Trophoblast cell (in vitro differentiated cells and primary cell): ENCODE measurements at regions not wholly inside any gene's neighbourhood (a gene's known extent, or its start where the extent isn't known, plus 50 kb on each side); places are given as distances from the start of the nearest gene placed in this dataset.

Experiments used
- DNase-seq, 2 donors: peaks; one replicate each; pipeline ENCODE4 v3.0.0-alpha.2; 2016
- H2AFZ ChIP-seq: 2 replicates; pipeline ENCODE4 v1.6.1; 2013; ENCODE audit warnings: low read length, moderate library complexity, mild to moderate bottlenecking; ENCODE audit not compliant: insufficient read depth, poor library complexity
- H2AK5ac ChIP-seq: 2 replicates; pipeline ENCODE4 v1.6.1; 2013; ENCODE audit warnings: mild to moderate bottlenecking, low read length
- H2BK120ac ChIP-seq: 2 replicates; pipeline ENCODE4 v1.6.1; 2013; ENCODE audit warnings: low read length, mild to moderate bottlenecking, moderate library complexity; ENCODE audit not compliant: insufficient read depth, poor library complexity
- H2BK12ac ChIP-seq: 2 replicates; pipeline ENCODE4 v1.6.1; 2013; ENCODE audit warnings: mild to moderate bottlenecking, low read length, moderate library complexity
- H2BK5ac ChIP-seq: 2 replicates; pipeline ENCODE4 v1.6.1; 2013; ENCODE audit warnings: low read length, low read depth, moderate library complexity, mild to moderate bottlenecking; ENCODE audit not compliant: poor library complexity
- H3K14ac ChIP-seq: 2 replicates; pipeline ENCODE4 v1.6.1; 2013; ENCODE audit warnings: mild to moderate bottlenecking, low read length
- H3K18ac ChIP-seq: 2 replicates; pipeline ENCODE4 v1.6.1; 2013; ENCODE audit warnings: mild to moderate bottlenecking, low read length
- H3K23ac ChIP-seq: 2 replicates; pipeline ENCODE4 v1.6.1; 2013; ENCODE audit warnings: low read length
- H3K27ac ChIP-seq: 2 replicates; pipeline ENCODE4 v1.5.1; 2013; ENCODE audit warnings: low read depth, mild to moderate bottlenecking, inconsistent platforms, low read length, moderate library complexity
- H3K27me3 ChIP-seq: 2 replicates; pipeline ENCODE4 v1.6.1; 2013; ENCODE audit warnings: inconsistent platforms, mild to moderate bottlenecking, low read length, moderate library complexity; ENCODE audit not compliant: insufficient read depth
- H3K36me3 ChIP-seq, 2 experiments: 1 replicate in 1 of 2; 2 replicates in 1 of 2; pipeline ENCODE4 v1.6.1; 2013; ENCODE audit warnings: low read length in 2 of 2, mild to moderate bottlenecking in 2 of 2, moderate library complexity in 1 of 2; ENCODE audit not compliant: insufficient read depth in 2 of 2, control insufficient read depth in 1 of 2
- H3K4ac ChIP-seq: 2 replicates; pipeline ENCODE4 v1.6.1; 2013; ENCODE audit warnings: low read depth, mild to moderate bottlenecking, low read length, moderate library complexity
- H3K4me1 ChIP-seq, 2 experiments: 1 replicate in 1 of 2; 2 replicates in 1 of 2; pipeline ENCODE4 v1.6.1; 2013; ENCODE audit warnings: low read length in 2 of 2, mild to moderate bottlenecking in 2 of 2, moderate library complexity in 1 of 2; ENCODE audit not compliant: insufficient read depth in 2 of 2, control insufficient read depth in 1 of 2
- H3K4me2 ChIP-seq: 2 replicates; pipeline ENCODE4 v1.6.1; 2013; ENCODE audit warnings: inconsistent platforms, mild to moderate bottlenecking, low read length, moderate library complexity
- H3K4me3 ChIP-seq: 2 replicates; pipeline ENCODE4 v1.5.1; 2013; ENCODE audit warnings: mild to moderate bottlenecking, low read depth, low read length, inconsistent platforms
- H3K79me1 ChIP-seq: one replicate; pipeline ENCODE4 v1.6.1; 2013; ENCODE audit warnings: low read length
- H3K79me2 ChIP-seq: 2 replicates; pipeline ENCODE4 v1.6.1; 2013; ENCODE audit warnings: low read length, mild to moderate bottlenecking; ENCODE audit not compliant: control insufficient read depth, insufficient read depth, poor library complexity
- H3K9ac ChIP-seq: 2 replicates; pipeline ENCODE4 v1.6.1; 2013; ENCODE audit warnings: mild to moderate bottlenecking, low read length
- H3K9me3 ChIP-seq: 2 replicates; pipeline ENCODE4 v1.6.1; 2013; ENCODE audit warnings: low read depth, mild to moderate bottlenecking, control low read depth, inconsistent platforms, low read length; ENCODE audit not compliant: insufficient read depth
- H4K12ac ChIP-seq: 2 replicates; pipeline ENCODE4 v1.6.1; 2013; ENCODE audit warnings: low read depth, mild to moderate bottlenecking, low read length, moderate library complexity
- H4K8ac ChIP-seq: 2 replicates; pipeline ENCODE4 v1.6.1; 2013; ENCODE audit warnings: low read depth, mild to moderate bottlenecking, low read length, moderate library complexity
- H4K91ac ChIP-seq: one replicate; pipeline ENCODE4 v1.6.1; 2013; ENCODE audit warnings: low read depth, mild to moderate bottlenecking, low read length, moderate library complexity
- WGBS: extraction: QIAGEN DNeasy Blood & Tissue Kit; methylation state at CpG from one replicate; pipeline ENCODE4 v1.1.7; 2013; ENCODE audit warnings: missing lambda C conversion rate; ENCODE audit not compliant: insufficient read length, insufficient coverage; ENCODE audit errors: extremely low coverage; 5-methylcytosine and 5-hydroxymethylcytosine counted together

DNA sequence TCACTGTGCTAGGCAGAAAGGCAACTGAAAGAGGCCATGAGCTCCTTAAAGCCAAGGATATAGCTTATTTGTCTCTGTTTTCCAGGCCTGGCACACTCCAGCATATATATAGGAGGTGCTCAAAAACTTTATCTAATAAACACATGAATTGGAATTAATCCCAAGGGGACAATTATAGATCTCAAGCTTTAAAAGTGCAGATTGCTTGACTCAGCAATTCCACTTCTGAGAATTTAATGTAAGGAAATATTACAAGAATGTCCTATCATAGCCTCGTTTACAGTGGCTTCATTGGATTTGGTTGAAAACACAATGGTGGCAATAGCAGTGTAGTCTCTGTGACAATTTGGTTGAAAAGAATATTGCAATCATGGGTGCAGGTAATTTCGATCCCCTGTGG lies 267.3 kb downstream of the SHQ1 start:
- no peaks in the 10 kb centered on the region for H3K9me3 ChIP-seq
- no peak overlapping the region for H2BK5ac ChIP-seq
- no peaks in the 10 kb centered on the region for H3K4me1 ChIP-seq
- H3K4ac ChIP-seq: no peak overlapping the region
- no CpG with 5 or more reads among the region's 2 CpGs for WGBS
- DNase-seq: no peak
- H2BK120ac ChIP-seq: no peak overlapping the region
- no peak overlapping the region for H2AFZ ChIP-seq
- no peak overlapping the region for H3K27ac ChIP-seq
- H3K18ac ChIP-seq: no peak overlapping the region
- H3K79me2 ChIP-seq: no peaks in the 10 kb centered on the region
- H3K4me2 ChIP-seq: no peak overlapping the region
- H3K79me1 ChIP-seq: no peaks in the 10 kb centered on the region
- H4K12ac ChIP-seq: no peak overlapping the region
- H4K8ac ChIP-seq: no peak overlapping the region
- H4K91ac ChIP-seq: no peak overlapping the region
- no peak overlapping the region for H3K14ac ChIP-seq
- no peak overlapping the region for H3K23ac ChIP-seq
- H2AK5ac ChIP-seq: no peak overlapping the region
- H3K27me3 ChIP-seq: no peaks in the 10 kb centered on the region
- no peaks in the 10 kb centered on the region for H3K36me3 ChIP-seq
- H2BK12ac ChIP-seq: no peak overlapping the region
- H3K4me3 ChIP-seq: no peak overlapping the region
- no peak overlapping the region for H3K9ac ChIP-seq

DNA sequence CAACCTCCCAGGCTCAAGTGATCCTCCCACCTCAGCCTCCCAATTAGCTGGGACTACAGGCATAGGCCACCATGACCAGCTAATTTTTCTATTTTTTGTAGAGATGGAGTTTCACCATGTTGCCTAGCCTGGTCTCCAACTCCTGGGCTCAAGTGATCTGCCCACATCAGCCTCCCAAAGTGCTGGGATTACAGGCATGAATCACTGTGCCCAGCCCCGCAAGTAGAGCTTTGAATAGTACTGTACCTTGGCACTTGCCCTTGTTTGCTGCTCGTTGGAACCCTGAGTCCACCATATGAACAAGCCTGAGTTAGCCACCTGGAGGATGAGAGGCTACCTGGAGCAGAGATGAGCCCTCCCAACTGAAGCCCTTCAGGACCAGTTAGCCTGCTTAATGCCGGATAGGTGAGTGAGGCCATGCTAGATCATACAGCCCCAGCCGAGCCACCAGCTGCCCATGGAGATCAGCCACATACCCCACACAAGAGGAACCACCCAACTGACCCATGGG lies 267.9 kb downstream of the SHQ1 start:
- no peaks in the 10 kb centered on the region for H3K79me2 ChIP-seq
- H3K23ac ChIP-seq: no peak overlapping the region
- no peak overlapping the region for H2BK120ac ChIP-seq
- H3K4me2 ChIP-seq: no peak overlapping the region
- H3K14ac ChIP-seq: no peak overlapping the region
- no peak overlapping the region for H2BK12ac ChIP-seq
- no peak overlapping the region for H3K4me3 ChIP-seq
- H3K4ac ChIP-seq: no peak overlapping the region
- H3K36me3 ChIP-seq: no peaks in the 10 kb centered on the region
- no peaks in the 10 kb centered on the region for H3K27me3 ChIP-seq
- no peaks in the 10 kb centered on the region for H3K9me3 ChIP-seq
- no peak overlapping the region for H3K9ac ChIP-seq
- no peaks in the 10 kb centered on the region for H3K4me1 ChIP-seq
- no peak overlapping the region for H4K91ac ChIP-seq
- no peak overlapping the region for H4K8ac ChIP-seq
- no peak overlapping the region for H3K27ac ChIP-seq
- DNase-seq: no peak
- H2AK5ac ChIP-seq: no peak overlapping the region
- H2AFZ ChIP-seq: no peak overlapping the region
- no peak overlapping the region for H4K12ac ChIP-seq
- no peaks in the 10 kb centered on the region for H3K79me1 ChIP-seq
- H3K18ac ChIP-seq: no peak overlapping the region
- WGBS: no CpG with 5 or more reads among the region's 4 CpGs
- H2BK5ac ChIP-seq: no peak overlapping the region

DNA sequence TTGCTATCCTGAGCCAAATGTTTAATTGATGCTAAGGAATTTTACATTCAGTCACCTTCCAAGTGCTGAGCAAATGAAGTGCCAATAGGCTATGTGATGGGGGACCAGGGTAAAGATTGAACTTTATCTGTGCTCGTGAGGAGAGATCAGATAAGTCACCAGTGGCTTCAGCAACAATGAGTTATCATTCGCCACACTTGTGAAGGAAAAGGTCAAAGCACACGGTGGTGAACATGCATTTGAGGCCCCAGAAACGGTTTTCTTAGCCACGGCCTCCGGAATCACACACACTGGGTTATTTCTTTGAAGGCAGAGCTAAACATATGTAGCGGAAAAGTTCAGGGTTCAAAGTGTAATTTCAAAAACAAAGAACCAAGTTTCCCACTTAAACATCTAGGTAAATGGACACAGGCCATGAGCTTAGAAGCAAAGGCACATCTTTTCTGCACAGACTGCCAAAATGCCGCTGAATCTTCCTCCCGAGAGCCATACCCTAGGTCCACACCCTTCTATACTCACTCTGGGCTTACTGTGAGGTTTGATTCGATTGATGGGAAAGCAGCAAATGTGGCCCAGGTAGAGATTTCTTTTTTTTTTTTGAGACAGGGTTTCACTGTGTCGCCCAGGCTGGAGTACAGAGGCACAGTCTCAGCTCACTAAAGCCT lies 268.5 kb downstream of the SHQ1 start:
- H3K27ac ChIP-seq: no peak overlapping the region
- H3K4me2 ChIP-seq: no peak overlapping the region
- H4K12ac ChIP-seq: no peak overlapping the region
- no peaks in the 10 kb centered on the region for H3K9me3 ChIP-seq
- no peaks in the 10 kb centered on the region for H3K79me1 ChIP-seq
- H4K8ac ChIP-seq: no peak overlapping the region
- H3K23ac ChIP-seq: no peak overlapping the region
- no peak overlapping the region for H3K9ac ChIP-seq
- no peak overlapping the region for H2AK5ac ChIP-seq
- H2AFZ ChIP-seq: no peak overlapping the region
- no peaks in the 10 kb centered on the region for H3K27me3 ChIP-seq
- H4K91ac ChIP-seq: no peak overlapping the region
- H3K36me3 ChIP-seq: no peaks in the 10 kb centered on the region
- H3K4ac ChIP-seq: no peak overlapping the region
- H3K4me1 ChIP-seq: no peaks in the 10 kb centered on the region
- DNase-seq: no peak
- no peak overlapping the region for H3K4me3 ChIP-seq
- no peak overlapping the region for H2BK12ac ChIP-seq
- H2BK5ac ChIP-seq: no peak overlapping the region
- H3K14ac ChIP-seq: no peak overlapping the region
- no peak overlapping the region for H3K18ac ChIP-seq
- no CpG with 5 or more reads among the region's 11 CpGs for WGBS
- H2BK120ac ChIP-seq: no peak overlapping the region
- H3K79me2 ChIP-seq: no peaks in the 10 kb centered on the region

DNA sequence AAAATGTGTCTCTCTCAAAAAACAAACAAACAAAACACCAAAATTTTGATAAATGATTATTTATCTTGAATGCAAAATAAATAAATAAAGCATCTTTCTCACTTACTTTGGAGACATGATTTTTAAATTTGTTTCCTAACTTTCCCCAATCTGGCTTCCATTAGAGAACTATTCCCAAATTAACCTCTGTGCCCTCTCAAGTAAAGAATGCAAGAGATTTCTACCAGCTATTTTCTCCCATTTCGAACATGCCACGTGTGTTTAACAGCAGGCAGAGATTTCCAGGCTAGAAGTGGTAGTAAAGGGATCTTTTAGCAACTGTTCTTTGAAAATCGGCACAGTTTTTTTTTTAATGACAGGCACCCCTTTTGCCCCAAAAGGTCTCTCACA lies 269.1 kb downstream of the SHQ1 start:
- no peaks in the 10 kb centered on the region for H3K9me3 ChIP-seq
- no peak overlapping the region for H3K9ac ChIP-seq
- H3K36me3 ChIP-seq: no peaks in the 10 kb centered on the region
- H3K79me2 ChIP-seq: no peaks in the 10 kb centered on the region
- no peaks in the 10 kb centered on the region for H3K27me3 ChIP-seq
- no peak for DNase-seq
- H2BK12ac ChIP-seq: no peak overlapping the region
- no peak overlapping the region for H4K91ac ChIP-seq
- no peaks in the 10 kb centered on the region for H3K79me1 ChIP-seq
- no peak overlapping the region for H3K18ac ChIP-seq
- H2AFZ ChIP-seq: no peak overlapping the region
- H3K4me1 ChIP-seq: no peaks in the 10 kb centered on the region
- H3K23ac ChIP-seq: no peak overlapping the region
- H2AK5ac ChIP-seq: no peak overlapping the region
- no peak overlapping the region for H3K27ac ChIP-seq
- no peak overlapping the region for H2BK120ac ChIP-seq
- no peak overlapping the region for H3K4ac ChIP-seq
- no peak overlapping the region for H3K14ac ChIP-seq
- no peak overlapping the region for H3K4me2 ChIP-seq
- H4K12ac ChIP-seq: no peak overlapping the region
- no peak overlapping the region for H4K8ac ChIP-seq
- no peak overlapping the region for H3K4me3 ChIP-seq
- no peak overlapping the region for H2BK5ac ChIP-seq
- WGBS: no CpG with 5 or more reads among the region's 3 CpGs
